ENCODE measurements at regions not wholly inside any gene's neighbourhood (a gene's known extent, or its start where the extent isn't known, plus 50 kb on each side); places are given as distances from the start of the nearest gene placed in this dataset.

GRCh38 chr14:104510794-104511611, 68.6 kb upstream of the C14orf180 start:
- TF ChIP-seq GATA2 (IDR thresholded peaks at IDR 0.05; ENCODE audit: low read depth, low read length) (no peak), GATA3 (IDR thresholded peaks at IDR 0.05; ENCODE audit: low read depth, low read length) (no peak)

- no peak for TF ChIP-seq GATA3 (IDR thresholded peaks at IDR 0.05; ENCODE audit: low read depth, low read length)
Measured at GRCh38 chr14:104512061-104512460, 67.5 kb upstream of the C14orf180 start.

- TF ChIP-seq GATA2 (IDR thresholded peaks at IDR 0.05; ENCODE audit: low read depth, low read length) (no peak), GATA3 (IDR thresholded peaks at IDR 0.05; ENCODE audit: low read depth, low read length) (no peak)
Measured at GRCh38 chr14:104512771-104513640, 66.6 kb upstream of the C14orf180 start.

- no peak for TF ChIP-seq GATA3 (IDR thresholded peaks at IDR 0.05; ENCODE audit: low read depth, low read length)
- TF ChIP-seq GATA2 (IDR thresholded peaks at IDR 0.05; ENCODE audit: low read depth, low read length): no peak
Measured at GRCh38 chr14:104513641-104514046, 65.9 kb upstream of the C14orf180 start.

- TF ChIP-seq GATA3 (IDR thresholded peaks at IDR 0.05; ENCODE audit: low read depth, low read length) (no peak), GATA2 (IDR thresholded peaks at IDR 0.05; ENCODE audit: low read depth, low read length) (no peak)
Measured at GRCh38 chr14:104514156-104514848, 65.3 kb upstream of the C14orf180 start.

- no peak for TF ChIP-seq GATA2 (IDR thresholded peaks at IDR 0.05; ENCODE audit: low read depth, low read length)
- no peak for TF ChIP-seq GATA3 (IDR thresholded peaks at IDR 0.05; ENCODE audit: low read depth, low read length)
Measured at GRCh38 chr14:104515059-104515810, 64.3 kb upstream of the C14orf180 start.

GRCh38 chr14:104515811-104516780, 63.5 kb upstream of the C14orf180 start:
- TF ChIP-seq GATA2 (IDR thresholded peaks at IDR 0.05; ENCODE audit: low read depth, low read length) (no peak), GATA3 (IDR thresholded peaks at IDR 0.05; ENCODE audit: low read depth, low read length) (no peak)

- TF ChIP-seq GATA2 (IDR thresholded peaks at IDR 0.05; ENCODE audit: low read depth, low read length): no peak
- no peak for TF ChIP-seq GATA3 (IDR thresholded peaks at IDR 0.05; ENCODE audit: low read depth, low read length)
Measured at GRCh38 chr14:104516906-104517305, 62.7 kb upstream of the C14orf180 start.

GRCh38 chr14:104517426-104517825, 62.1 kb upstream of the C14orf180 start:
- TF ChIP-seq GATA2 (IDR thresholded peaks at IDR 0.05; ENCODE audit: low read depth, low read length) (no peak), GATA3 (IDR thresholded peaks at IDR 0.05; ENCODE audit: low read depth, low read length) (no peak)

- TF ChIP-seq GATA3 (IDR thresholded peaks at IDR 0.05; ENCODE audit: low read depth, low read length): no peak
- TF ChIP-seq GATA2 (IDR thresholded peaks at IDR 0.05; ENCODE audit: low read depth, low read length): no peak
Measured at GRCh38 chr14:104517867-104518266, 61.7 kb upstream of the C14orf180 start.

- TF ChIP-seq GATA3 (IDR thresholded peaks at IDR 0.05; ENCODE audit: low read depth, low read length) (no peak), GATA2 (IDR thresholded peaks at IDR 0.05; ENCODE audit: low read depth, low read length) (no peak)
Measured at GRCh38 chr14:104518659-104519350, 60.8 kb upstream of the C14orf180 start.

GRCh38 chr14:104519721-104520120, 59.8 kb upstream of the C14orf180 start:
- no peak for TF ChIP-seq GATA3 (IDR thresholded peaks at IDR 0.05; ENCODE audit: low read depth, low read length)
- TF ChIP-seq GATA2 (IDR thresholded peaks at IDR 0.05; ENCODE audit: low read depth, low read length): no peak
